ENCODE measurements at regions not wholly inside any gene's neighbourhood (a gene's known extent, or its start where the extent isn't known, plus 50 kb on each side); places are given as distances from the start of the nearest gene placed in this dataset.

DNA sequence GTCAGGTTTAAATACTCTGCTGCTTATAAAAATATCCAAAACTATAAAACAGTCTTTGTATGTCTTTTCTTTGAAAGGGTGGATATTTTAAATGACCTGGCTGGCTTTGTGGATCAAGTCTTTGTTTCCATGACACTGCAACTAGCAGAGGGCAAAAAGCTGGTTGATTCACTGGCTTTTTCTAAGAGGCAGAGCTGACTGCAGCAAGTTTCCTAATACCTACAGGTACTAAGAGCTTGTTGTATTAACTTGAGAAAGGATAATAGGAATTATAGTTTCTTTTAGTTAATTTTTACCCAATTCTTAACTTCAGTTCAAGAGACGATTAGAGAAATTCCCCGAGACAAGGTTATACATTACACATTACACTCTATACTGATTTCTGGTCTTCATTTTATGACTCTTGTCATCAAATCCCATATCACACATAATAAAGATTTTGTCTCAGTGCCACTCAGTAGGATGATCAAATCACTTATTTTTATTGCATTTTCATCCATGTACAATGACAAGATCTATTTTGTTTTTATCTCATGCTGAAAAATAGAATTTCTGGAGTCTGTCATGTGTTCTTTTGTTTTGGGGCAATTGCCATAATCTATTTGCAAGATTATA lies 120.1 kb upstream of the RIMS1 start:
- TF ChIP-seq, protein P1, sequence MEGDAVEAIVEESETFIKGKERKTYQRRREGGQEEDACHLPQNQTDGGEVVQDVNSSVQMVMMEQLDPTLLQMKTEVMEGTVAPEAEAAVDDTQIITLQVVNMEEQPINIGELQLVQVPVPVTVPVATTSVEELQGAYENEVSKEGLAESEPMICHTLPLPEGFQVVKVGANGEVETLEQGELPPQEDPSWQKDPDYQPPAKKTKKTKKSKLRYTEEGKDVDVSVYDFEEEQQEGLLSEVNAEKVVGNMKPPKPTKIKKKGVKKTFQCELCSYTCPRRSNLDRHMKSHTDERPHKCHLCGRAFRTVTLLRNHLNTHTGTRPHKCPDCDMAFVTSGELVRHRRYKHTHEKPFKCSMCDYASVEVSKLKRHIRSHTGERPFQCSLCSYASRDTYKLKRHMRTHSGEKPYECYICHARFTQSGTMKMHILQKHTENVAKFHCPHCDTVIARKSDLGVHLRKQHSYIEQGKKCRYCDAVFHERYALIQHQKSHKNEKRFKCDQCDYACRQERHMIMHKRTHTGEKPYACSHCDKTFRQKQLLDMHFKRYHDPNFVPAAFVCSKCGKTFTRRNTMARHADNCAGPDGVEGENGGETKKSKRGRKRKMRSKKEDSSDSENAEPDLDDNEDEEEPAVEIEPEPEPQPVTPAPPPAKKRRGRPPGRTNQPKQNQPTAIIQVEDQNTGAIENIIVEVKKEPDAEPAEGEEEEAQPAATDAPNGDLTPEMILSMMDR (IDR thresholded peaks at IDR 0.05; ENCODE audit: low read length), result no peak
- no peak for TF ChIP-seq EZH2 (optimal IDR thresholded peaks at IDR 0.05; ENCODE audit: low read depth, low read length)

Data from MM.1S (cell line).